H9 (cell line): ENCODE measurements at regions not wholly inside any gene's neighbourhood (a gene's known extent, or its start where the extent isn't known, plus 50 kb on each side); places are given as distances from the start of the nearest gene placed in this dataset.

Experiments used
- DNase-seq: peaks from one replicate; pipeline ENCODE4 v3.0.0-alpha.2; 2017
- H2AFZ ChIP-seq: one replicate; pipeline ENCODE4 v1.6.1; 2013; ENCODE audit warnings: mild to moderate bottlenecking, low read length, control low read depth, moderate library complexity
- H2AK5ac ChIP-seq: 2 replicates; pipeline ENCODE4 v1.6.1; 2013; ENCODE audit warnings: low read length, control low read depth, mixed read lengths; ENCODE audit not compliant: insufficient read length
- H2BK120ac ChIP-seq: one replicate; pipeline ENCODE4 v1.6.1; 2013; ENCODE audit warnings: low read depth, mild to moderate bottlenecking, low read length, control low read depth, inconsistent platforms; ENCODE audit not compliant: poor library complexity, severe bottlenecking
- H2BK12ac ChIP-seq: 2 replicates; pipeline ENCODE4 v1.6.1; 2013; ENCODE audit warnings: low read length, control low read depth, mixed read lengths, low read depth; ENCODE audit not compliant: insufficient read length
- H2BK15ac ChIP-seq: 2 replicates; pipeline ENCODE4 v1.6.1; 2013; ENCODE audit warnings: low read depth, low read length, control low read depth
- H2BK20ac ChIP-seq: one replicate; pipeline ENCODE4 v1.6.1; 2013; ENCODE audit warnings: low read depth, mild to moderate bottlenecking, low read length, control low read depth, inconsistent platforms; ENCODE audit not compliant: poor library complexity, severe bottlenecking
- H2BK5ac ChIP-seq: 2 replicates; pipeline ENCODE4 v1.6.1; 2013; ENCODE audit warnings: low read length, control low read depth, mixed read lengths; ENCODE audit not compliant: insufficient read length
- H3K14ac ChIP-seq: 2 replicates; pipeline ENCODE4 v1.6.1; 2013; ENCODE audit warnings: low read length, control low read depth; ENCODE audit not compliant: insufficient read depth
- H3K18ac ChIP-seq: 2 replicates; pipeline ENCODE4 v1.6.1; 2013; ENCODE audit warnings: low read depth, mild to moderate bottlenecking, mixed read lengths, low read length, control low read depth; ENCODE audit not compliant: insufficient read length
- H3K23ac ChIP-seq: 2 replicates; pipeline ENCODE4 v1.6.1; 2013; ENCODE audit warnings: low read length, control low read depth, mixed read lengths, low read depth; ENCODE audit not compliant: insufficient read length
- H3K23me2 ChIP-seq: 2 replicates; pipeline ENCODE4 v1.6.1; 2013; ENCODE audit warnings: low read depth, mild to moderate bottlenecking, mixed read lengths, low read length, control low read depth; ENCODE audit not compliant: insufficient read length, poor library complexity, severe bottlenecking
- H3K27ac ChIP-seq: 2 replicates; pipeline ENCODE4 v1.5.1; 2013; ENCODE audit warnings: low read length, control low read depth, mixed read lengths, low read depth; ENCODE audit not compliant: insufficient read length
- H3K27me3 ChIP-seq: 2 replicates; pipeline ENCODE4 v1.6.1; 2013; ENCODE audit warnings: low read length, control low read depth, inconsistent platforms; ENCODE audit not compliant: insufficient read depth
- H3K4ac ChIP-seq: 2 replicates; pipeline ENCODE4 v1.6.1; 2013; ENCODE audit warnings: low read depth, mild to moderate bottlenecking, control low read depth, inconsistent platforms, low read length, moderate library complexity
- H3K4me1 ChIP-seq: 2 replicates; pipeline ENCODE4 v1.6.1; 2013; ENCODE audit warnings: low read length, control low read depth, inconsistent platforms; ENCODE audit not compliant: insufficient read depth
- H3K4me2 ChIP-seq: 2 replicates; pipeline ENCODE4 v1.6.1; 2013; ENCODE audit warnings: low read length, control low read depth, mixed read lengths; ENCODE audit not compliant: insufficient read length, insufficient read depth
- H3K56ac ChIP-seq: 2 replicates; pipeline ENCODE4 v1.6.1; 2013; ENCODE audit warnings: low read depth, mild to moderate bottlenecking, mixed read lengths, low read length, control low read depth; ENCODE audit not compliant: insufficient read length
- H3K79me1 ChIP-seq: 2 replicates; pipeline ENCODE4 v1.6.1; 2013; ENCODE audit warnings: low read depth, mild to moderate bottlenecking, moderate library complexity, low read length, control low read depth, inconsistent platforms; ENCODE audit not compliant: insufficient read depth, poor library complexity, severe bottlenecking
- H3K79me2 ChIP-seq: 2 replicates; pipeline ENCODE4 v1.6.1; 2013; ENCODE audit warnings: low read length, control low read depth, inconsistent platforms; ENCODE audit not compliant: insufficient read depth
- H3K9ac ChIP-seq: 2 replicates; pipeline ENCODE4 v1.6.1; 2013; ENCODE audit warnings: low read length, control low read depth, mixed read lengths; ENCODE audit not compliant: insufficient read length; ENCODE audit errors: extremely low read depth
- H3K9me3 ChIP-seq: one replicate; pipeline ENCODE4 v1.6.1; 2013; ENCODE audit warnings: low read depth, low read length, inconsistent platforms; ENCODE audit not compliant: control insufficient read depth
- H3T11ph ChIP-seq: one replicate; pipeline ENCODE4 v1.6.1; 2013; ENCODE audit warnings: mild to moderate bottlenecking, low read length, control low read depth, inconsistent platforms
- H4K20me1 ChIP-seq: one replicate; pipeline ENCODE4 v1.6.1; 2013; ENCODE audit not compliant: control insufficient read depth, insufficient read length, insufficient read depth
- H4K5ac ChIP-seq: 2 replicates; pipeline ENCODE4 v1.6.1; 2013; ENCODE audit warnings: low read depth, mild to moderate bottlenecking, mixed read lengths, low read length, control low read depth; ENCODE audit not compliant: insufficient read length
- H4K8ac ChIP-seq: replicated peaks from 2 replicates; pipeline ENCODE4 v1.6.1; 2013; ENCODE audit warnings: low read length, control low read depth, mixed read lengths, low read depth; ENCODE audit not compliant: insufficient read length
- H4K91ac ChIP-seq: 2 replicates; pipeline ENCODE4 v1.6.1; 2013; ENCODE audit warnings: low read depth, mild to moderate bottlenecking, moderate library complexity, mixed read lengths, low read length, control low read depth; ENCODE audit not compliant: insufficient read length
- H3K27ac Mint-ChIP-seq, 3 experiments: 2 replicates in 2 of 3; 3 replicates in 1 of 3; pipeline ENCODE4 v1.8.0; 2020 to 2021; ENCODE audit warnings: mixed read lengths in 3 of 3, mild to moderate bottlenecking in 1 of 3, moderate library complexity in 1 of 3
- H3K27me3 Mint-ChIP-seq: 2 replicates; pipeline ENCODE4 v1.8.0; 2021; ENCODE audit warnings: low read depth, mild to moderate bottlenecking, moderate library complexity, mixed read lengths
- H3K36me3 Mint-ChIP-seq, 3 experiments: 2 replicates in 2 of 3; 3 replicates in 1 of 3; pipeline ENCODE4 v1.8.0; 2020 to 2021; ENCODE audit warnings: low read depth in 3 of 3, mixed read lengths in 3 of 3; ENCODE audit not compliant: insufficient read depth in 1 of 3
- H3K4me1 Mint-ChIP-seq, 2 experiments: 2 replicates each; pipeline ENCODE4 v1.8.0; 2020; ENCODE audit warnings: mixed read lengths in 2 of 2
- H3K4me3 Mint-ChIP-seq, 2 experiments: 2 replicates in 1 of 2; 3 replicates in 1 of 2; pipeline ENCODE4 v1.8.0; 2020 to 2021; ENCODE audit warnings: mild to moderate bottlenecking in 2 of 2, mixed read lengths in 2 of 2, moderate library complexity in 1 of 2
- H3K9me3 Mint-ChIP-seq, 2 experiments: 2 replicates in 1 of 2; 3 replicates in 1 of 2; pipeline ENCODE4 v1.8.0; 2020; ENCODE audit warnings: mild to moderate bottlenecking in 2 of 2, mixed read lengths in 2 of 2, moderate library complexity in 1 of 2
- CTCF ChIP-seq: fragments of 200-600 bp; sonication (generic); conservative IDR thresholded peaks from 3 replicates; pipeline ENCODE4 v1.8.0; 2021; ENCODE audit warnings: antibody characterized with exemption, mild to moderate bottlenecking
- WGBS: extraction: QIAGEN DNeasy Blood & Tissue Kit; methylation state at CpG from one replicate; pipeline ENCODE4 v1.1.7; 2013; ENCODE audit warnings: missing lambda C conversion rate, low lambda C conversion rate, mixed read lengths; ENCODE audit not compliant: insufficient read length; ENCODE audit errors: extremely low coverage; 5-methylcytosine and 5-hydroxymethylcytosine counted together

- no peak overlapping the region for H3K27ac ChIP-seq
- H3K14ac ChIP-seq: no peak overlapping the region
- no peaks in the 10 kb centered on the region for H3K4me1 ChIP-seq
- no peak overlapping the region for H4K91ac ChIP-seq
- Mint-ChIP-seq H3K4me3 (no peak overlapping the region), H3K27ac (peak overlapping the region in 1 of 3 experiments; percentile 77; a peak in 2 of 7 replicates), H3K36me3 (no peaks in the 10 kb centered on the region), H3K4me1 (no peaks in the 10 kb centered on the region), H3K27me3 (no peaks in the 10 kb centered on the region), H3K9me3 (no peaks in the 10 kb centered on the region; a peak in 1 of 5 replicates)
- H2BK5ac ChIP-seq: no peak overlapping the region
- H2BK120ac ChIP-seq: no peak overlapping the region
- H3K27me3 ChIP-seq: no peaks in the 10 kb centered on the region
- no peak for TF ChIP-seq CTCF
- H3K18ac ChIP-seq: peak overlapping the region; percentile 24
- H4K8ac ChIP-seq: no peak overlapping the region
- no peaks in the 10 kb centered on the region for H3K9me3 ChIP-seq
- H2BK12ac ChIP-seq: no peak overlapping the region
- no peaks in the 10 kb centered on the region for H3K79me1 ChIP-seq
- DNase-seq: no peak
- no peaks in the 10 kb centered on the region for H4K20me1 ChIP-seq
- no peak overlapping the region for H3K4me2 ChIP-seq
- H3K9ac ChIP-seq: no peak overlapping the region
- no peaks in the 10 kb centered on the region for H3K23me2 ChIP-seq
- H2BK15ac ChIP-seq: no peak overlapping the region
- H3K79me2 ChIP-seq: no peaks in the 10 kb centered on the region
- no peak overlapping the region for H2AK5ac ChIP-seq
- H3K23ac ChIP-seq: no peak overlapping the region
- H3K56ac ChIP-seq: no peak overlapping the region
- H4K5ac ChIP-seq: peak overlapping the region; percentile 26
- H2BK20ac ChIP-seq: no peak overlapping the region
- no CpG with 5 or more reads among the region's 7 CpGs for WGBS
- no peak overlapping the region for H2AFZ ChIP-seq
- no peak overlapping the region for H3T11ph ChIP-seq
- H3K4ac ChIP-seq: no peak overlapping the region
These were observed 101.6 kb downstream of the SLC25A46 start for GRCh38 chr5:110840347-110840960.
